ENCODE measurements at regions not wholly inside any gene's neighbourhood (a gene's known extent, or its start where the extent isn't known, plus 50 kb on each side); places are given as distances from the start of the nearest gene placed in this dataset.
"Not testable (repeated sequence)": the region's sequence is repeated elsewhere in the genome, so short reads cannot be mapped to it uniquely, and the experiment has no call there.

DNA sequence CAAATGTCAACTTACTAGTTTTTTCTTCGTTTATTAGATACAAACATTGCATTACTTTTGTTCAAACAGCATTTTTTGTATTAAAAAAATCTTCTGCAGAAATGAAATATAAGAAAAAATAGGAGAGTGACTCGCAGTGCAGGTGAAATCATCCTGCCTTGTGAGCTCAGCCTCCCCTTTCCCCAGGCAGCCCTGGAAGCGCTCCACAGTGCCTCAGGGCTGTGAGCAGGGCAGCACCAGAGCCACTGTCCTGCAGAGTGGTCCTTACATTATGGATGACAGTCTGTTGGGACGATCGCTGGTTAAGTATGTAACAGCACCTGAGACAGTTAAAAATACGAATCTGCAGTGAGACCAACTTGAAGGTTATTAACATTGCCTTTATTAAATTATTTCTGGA is 695.4 kb upstream of the POM121L12 start:
- DNase-seq, result no peak

DNA sequence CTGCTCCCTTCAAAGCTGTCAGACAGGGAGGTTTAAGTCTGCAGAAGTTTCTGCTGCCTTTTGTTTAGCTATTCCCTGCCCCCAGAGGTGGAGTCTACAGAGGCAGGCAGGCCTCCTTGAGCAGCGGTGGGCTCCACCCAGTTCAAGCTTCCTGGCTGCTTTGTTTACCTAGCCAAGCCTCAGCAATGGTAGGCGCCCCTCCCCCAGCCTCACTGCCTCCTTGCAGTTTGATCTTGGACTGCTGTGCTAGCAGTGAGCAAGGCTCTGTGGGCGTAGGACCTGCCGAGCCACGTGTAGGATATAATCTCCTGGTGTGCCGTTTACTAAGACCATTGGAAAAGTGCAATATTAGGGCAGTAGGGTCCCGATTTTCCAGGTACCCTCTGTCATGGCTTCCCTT is 707.1 kb upstream of the POM121L12 start:
- not testable (repeated sequence) for DNase-seq

DNA sequence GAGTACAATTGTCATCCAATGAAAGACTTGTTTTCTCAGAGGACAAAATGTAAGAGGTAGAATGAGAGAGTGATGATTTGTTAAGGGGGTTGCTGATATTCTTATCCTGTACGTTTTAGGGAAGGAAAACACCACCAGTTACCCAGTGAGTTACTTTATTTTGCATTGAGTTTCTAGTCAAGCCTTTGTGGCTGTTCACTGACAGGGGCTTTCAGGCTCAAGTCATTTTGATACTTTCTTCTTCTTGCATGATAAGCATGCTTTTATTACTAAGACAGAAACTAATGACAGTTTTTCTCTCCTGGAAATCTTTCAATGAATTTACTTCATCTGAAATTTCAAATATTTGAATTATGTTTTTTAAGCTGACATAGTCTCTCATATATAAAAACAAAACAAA is 710.2 kb upstream of the POM121L12 start:
- DNase-seq, result no peak

DNA sequence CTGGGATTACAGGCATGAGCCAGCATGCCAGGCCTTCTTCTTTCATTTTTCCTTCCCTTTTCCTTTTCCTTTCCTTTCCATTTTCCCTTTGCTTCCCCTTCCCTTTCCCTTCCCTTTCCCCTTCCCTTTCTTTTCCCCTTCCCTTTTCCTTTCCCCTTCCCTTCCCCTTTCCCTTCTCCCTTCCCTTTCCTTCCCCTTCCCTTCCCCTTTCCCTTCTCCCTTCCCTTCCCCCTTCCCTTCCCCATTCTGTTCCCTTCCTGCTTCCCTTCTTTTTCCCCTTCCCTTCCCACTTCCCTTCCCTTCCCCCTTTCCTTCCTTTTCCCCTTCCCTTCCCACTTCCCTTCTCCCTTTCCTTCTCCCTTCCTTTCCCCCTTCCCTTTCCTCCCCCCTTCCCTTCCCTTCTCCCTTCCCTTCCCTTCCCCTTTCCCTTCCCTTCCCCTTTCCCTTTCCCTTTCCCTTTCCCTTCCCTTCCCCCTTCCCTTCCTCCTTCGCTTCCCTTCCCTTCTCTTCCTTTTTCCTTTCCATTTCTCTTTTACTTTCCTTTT is 712.2 kb upstream of the POM121L12 start:
- DNase-seq, result no peak

DNA sequence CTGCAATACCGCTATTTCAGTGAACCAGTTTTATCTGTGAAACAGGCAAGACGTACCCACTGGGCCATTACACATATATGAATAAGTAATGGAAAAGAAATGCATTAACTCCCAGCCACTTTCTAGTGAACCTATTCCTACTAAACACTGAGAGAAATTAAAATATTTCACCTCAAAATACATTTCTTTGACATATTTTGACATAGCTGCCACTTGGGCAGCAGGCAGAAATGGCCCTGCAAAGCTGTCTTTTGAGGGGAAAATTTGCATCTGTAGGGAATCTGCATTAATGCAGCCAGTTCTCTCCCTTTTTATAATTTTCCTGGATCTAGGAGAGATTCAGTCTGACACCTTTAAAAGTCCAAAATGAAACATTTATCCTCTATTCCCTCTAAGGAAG is 714.8 kb upstream of the POM121L12 start:
- no peak for DNase-seq

- DNase-seq, result no peak
These were observed 717.5 kb upstream of the POM121L12 start for GRCh38 chr7:52317921-52318320.

DNA sequence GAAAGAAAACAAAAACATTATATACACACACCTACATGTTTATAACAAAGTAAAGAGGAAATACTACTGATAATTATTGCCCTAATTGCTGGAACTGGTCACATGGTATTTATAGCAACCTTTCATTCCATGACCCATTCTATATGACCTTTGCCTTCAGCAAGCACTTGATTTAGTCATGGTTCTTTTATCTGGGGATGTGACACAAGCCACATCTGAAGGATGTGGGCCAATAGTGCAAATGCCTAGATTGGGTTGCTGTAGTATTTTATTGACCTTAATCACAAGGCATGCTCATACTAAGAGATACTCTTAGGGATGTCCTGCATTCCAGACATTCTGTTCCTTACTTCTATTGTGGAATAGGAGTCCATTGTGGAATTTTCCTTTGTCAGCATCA is 723.5 kb upstream of the POM121L12 start:
- DNase-seq, result no peak

- DNase-seq, result no peak
These were observed 725.8 kb upstream of the POM121L12 start for GRCh38 chr7:52309631-52310030.

DNA sequence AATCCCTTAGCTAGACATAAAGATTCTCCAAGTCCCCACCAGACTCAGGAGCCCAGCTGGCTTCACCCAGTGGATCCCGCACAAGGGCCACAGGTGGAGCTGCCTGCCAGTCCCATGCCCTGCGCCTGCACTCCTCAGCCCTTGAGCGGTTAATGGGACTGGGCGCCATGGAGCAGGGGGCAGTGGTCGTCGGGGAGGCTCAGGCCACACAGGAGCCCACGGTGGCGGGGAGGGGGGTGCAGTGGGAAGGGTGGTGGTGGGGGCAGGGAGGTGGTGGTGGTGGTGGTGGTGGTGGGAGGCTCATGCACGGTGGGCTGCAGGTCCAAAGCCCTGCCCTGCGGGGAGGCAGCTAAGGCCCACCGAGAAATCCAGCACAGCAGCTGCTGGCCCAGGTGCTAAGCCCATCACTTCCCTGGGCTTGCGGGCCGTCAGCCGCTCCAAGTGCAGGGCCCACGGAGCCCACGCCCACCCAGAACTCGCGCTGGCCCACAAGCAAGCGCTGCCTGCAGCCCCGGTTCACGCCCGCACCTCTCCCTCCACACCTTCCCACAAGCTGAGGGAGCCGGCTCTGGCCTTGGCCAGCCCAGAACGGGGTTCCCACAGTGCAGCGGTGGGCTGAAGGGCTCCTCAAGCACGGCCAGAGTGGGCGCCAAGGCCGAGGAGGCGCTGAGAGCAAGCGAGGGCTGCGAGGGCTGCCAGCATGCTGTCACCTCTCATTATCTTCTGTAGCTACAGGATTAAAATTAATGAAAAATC is 732.5 kb upstream of the POM121L12 start:
- DNase-seq, result no peak

GRCh38 chr7:52297128-52297527 is 738.3 kb upstream of the POM121L12 start:
- no peak for DNase-seq

GRCh38 chr7:52294942-52295341 is 740.5 kb upstream of the POM121L12 start:
- DNase-seq, result no peak

- DNase-seq, result no peak
These were observed 746.2 kb upstream of the POM121L12 start for GRCh38 chr7:52289247-52289646.

- no peak for DNase-seq
These were observed 747.7 kb upstream of the POM121L12 start for GRCh38 chr7:52287698-52288097.

GRCh38 chr7:52285689-52286088 is 749.7 kb upstream of the POM121L12 start:
- DNase-seq, result no peak

- DNase-seq, result no peak
These were observed 752.1 kb upstream of the POM121L12 start for GRCh38 chr7:52283335-52283734.

GRCh38 chr7:52273685-52274610 is 761.5 kb upstream of the POM121L12 start:
- peak; percentile 7 for DNase-seq

- DNase-seq, result no peak
These were observed 763.7 kb upstream of the POM121L12 start for GRCh38 chr7:52271703-52272102.

DNA sequence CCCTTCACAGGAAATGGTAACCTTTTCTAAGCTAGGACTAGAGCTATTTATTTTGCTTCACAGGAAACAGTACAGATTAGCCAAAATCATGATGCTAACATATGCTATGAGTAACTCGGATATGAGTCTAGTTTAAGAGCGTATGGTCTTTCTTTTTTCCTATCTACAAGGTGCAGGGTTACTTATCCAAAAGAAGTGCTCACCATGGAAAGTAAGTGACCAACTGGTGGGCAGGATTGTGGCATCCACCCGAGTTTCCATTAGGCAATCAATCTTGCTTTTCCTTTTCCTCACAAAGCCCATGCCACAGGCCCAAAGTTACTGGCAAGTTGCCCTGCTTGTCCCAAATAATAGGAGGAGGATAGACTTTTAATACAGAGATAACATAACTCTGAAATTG is 765.1 kb upstream of the POM121L12 start:
- peak; percentile 25 for DNase-seq

- peak; percentile 2 for DNase-seq
These were observed 765.8 kb upstream of the POM121L12 start for GRCh38 chr7:52269669-52270068.

GRCh38 chr7:52261057-52261456 is 774.4 kb upstream of the POM121L12 start:
- peak; percentile 7 for DNase-seq

DNA sequence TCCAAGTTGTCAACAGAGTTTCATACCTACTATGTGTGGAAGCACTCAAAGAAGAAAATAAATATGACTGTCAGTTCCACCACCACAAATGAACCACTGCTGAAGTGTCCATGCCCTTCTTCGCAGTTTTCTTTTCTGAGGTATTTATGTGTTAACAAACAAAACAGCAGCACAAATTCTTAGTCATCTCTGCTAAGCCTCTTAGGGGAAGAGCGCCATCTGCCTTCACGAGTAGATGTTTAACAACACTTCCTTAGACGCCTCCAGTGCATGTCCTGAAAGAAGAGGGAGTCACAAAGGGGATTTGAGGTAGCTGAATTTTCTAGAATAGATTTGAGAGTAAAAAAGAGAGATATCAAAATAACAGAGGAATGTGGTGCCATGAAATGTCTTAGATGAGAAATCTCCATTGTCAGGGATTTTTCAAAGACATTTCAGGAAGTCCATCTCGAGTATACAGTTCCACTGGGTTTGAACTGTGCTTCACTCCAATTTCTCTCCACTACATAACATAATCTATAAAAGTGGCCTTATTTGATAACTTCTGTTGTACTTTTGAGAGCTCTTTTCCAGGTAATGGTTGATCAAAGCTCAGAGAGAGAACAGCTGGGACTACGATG is 775.3 kb upstream of the POM121L12 start:
- DNase-seq, result no peak

- DNase-seq, result no peak
These were observed 777.5 kb upstream of the POM121L12 start for GRCh38 chr7:52257890-52258289.

- no peak for DNase-seq
These were observed 780.9 kb upstream of the POM121L12 start for GRCh38 chr7:52254396-52255010.

Measured in dermis blood vessel endothelial cell (primary cell).